GM06990 (cell line): ENCODE measurements at regions not wholly inside any gene's neighbourhood (a gene's known extent, or its start where the extent isn't known, plus 50 kb on each side); places are given as distances from the start of the nearest gene placed in this dataset.

Experiments used
- DNase-seq: peaks from one replicate; pipeline ENCODE4 v3.0.0-alpha.2; 2011; ENCODE audit not compliant: insufficient read length; ENCODE audit errors: extremely low read depth
- H3K27me3 ChIP-seq: replicated peaks from 2 replicates; pipeline ENCODE4 v1.6.0; 2011; ENCODE audit warnings: low read length; ENCODE audit not compliant: control insufficient read depth, insufficient read depth
- H3K36me3 ChIP-seq: 2 replicates; pipeline ENCODE4 v1.5.1; 2011; ENCODE audit warnings: low read length; ENCODE audit not compliant: control insufficient read depth, insufficient read depth
- H3K4me3 ChIP-seq: replicated peaks from 2 replicates; pipeline ENCODE4 v1.5.1; 2011; ENCODE audit warnings: low read depth, mild to moderate bottlenecking, control low read depth, low read length
- CTCF ChIP-seq: IDR thresholded peaks from 2 replicates; pipeline ENCODE4 v1.5.1; 2011; ENCODE audit warnings: low read length, control low read depth, mild to moderate bottlenecking, inconsistent platforms; ENCODE audit not compliant: insufficient read depth, poor library complexity, severe bottlenecking

DNA sequence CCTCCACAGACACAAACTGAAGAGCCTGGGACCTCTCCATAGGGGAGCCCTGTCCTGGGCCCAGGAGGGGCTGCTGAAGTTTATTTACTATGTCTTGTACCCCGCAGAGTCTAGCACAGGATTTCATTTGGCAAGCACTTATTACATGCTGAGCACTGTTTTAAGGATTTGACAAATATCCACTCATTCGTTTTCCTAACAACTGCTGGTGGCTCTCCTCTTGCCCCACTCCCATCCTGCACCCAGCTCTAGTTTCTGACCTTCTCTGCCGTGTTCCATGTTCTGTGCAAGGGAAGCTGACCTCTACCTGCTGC lies 127.0 kb upstream of the MAFB start:
- H3K36me3 ChIP-seq: no peaks in the 10 kb centered on the region

GRCh38 chr20:40821429-40821828 lies 132.4 kb upstream of the MAFB start:
- no peak for DNase-seq
- Histone ChIP-seq H3K36me3 (no peaks in the 10 kb centered on the region), H3K4me3 (no peak overlapping the region), H3K27me3 (no peaks in the 10 kb centered on the region)
- no peak for TF ChIP-seq CTCF

More for the DNA sequence above, 127.0 kb upstream of the MAFB start:
- H3K27me3 ChIP-seq: no peaks in the 10 kb centered on the region; the same call in 1 of the 2 replicates
- TF ChIP-seq CTCF: no peak
- no peak for DNase-seq
- no peak overlapping the region for H3K4me3 ChIP-seq

- no peak overlapping the region for H3K4me3 ChIP-seq
- TF ChIP-seq CTCF: no peak
- DNase-seq: no peak
- no peaks in the 10 kb centered on the region; the same call in 1 of the 2 replicates for H3K27me3 ChIP-seq
- H3K36me3 ChIP-seq: no peaks in the 10 kb centered on the region
Measured at GRCh38 chr20:40826699-40827098, 137.7 kb upstream of the MAFB start.

DNA sequence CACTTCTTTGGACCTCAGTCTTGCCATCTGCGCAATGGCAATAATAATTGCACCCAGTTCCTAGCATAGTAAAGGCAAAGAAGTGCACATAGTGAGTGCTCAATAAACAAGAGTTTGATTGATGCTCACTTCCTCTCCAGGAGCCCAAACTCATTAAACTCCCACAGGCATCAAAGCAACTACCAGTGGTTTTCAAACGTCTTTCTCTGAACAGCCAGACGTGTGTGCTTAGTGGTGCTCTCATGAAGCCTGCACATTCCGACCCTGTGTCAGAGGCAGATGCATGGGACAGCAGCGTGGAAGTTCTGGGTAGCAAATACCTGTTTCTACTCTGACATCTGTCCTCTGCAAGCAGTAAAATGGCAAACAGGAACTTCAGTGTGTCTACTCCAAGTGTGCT lies 146.3 kb upstream of the MAFB start:
- H3K27me3 ChIP-seq: no peaks in the 10 kb centered on the region; the same call in 1 of the 2 replicates

GRCh38 chr20:40838509-40838908 lies 149.5 kb upstream of the MAFB start:
- TF ChIP-seq CTCF: no peak
- no peaks in the 10 kb centered on the region for H3K27me3 ChIP-seq

More for the DNA sequence above, 146.3 kb upstream of the MAFB start:
- DNase-seq: no peak
- Histone ChIP-seq H3K36me3 (no peaks in the 10 kb centered on the region), H3K4me3 (no peak overlapping the region)
- no peak for TF ChIP-seq CTCF

DNA sequence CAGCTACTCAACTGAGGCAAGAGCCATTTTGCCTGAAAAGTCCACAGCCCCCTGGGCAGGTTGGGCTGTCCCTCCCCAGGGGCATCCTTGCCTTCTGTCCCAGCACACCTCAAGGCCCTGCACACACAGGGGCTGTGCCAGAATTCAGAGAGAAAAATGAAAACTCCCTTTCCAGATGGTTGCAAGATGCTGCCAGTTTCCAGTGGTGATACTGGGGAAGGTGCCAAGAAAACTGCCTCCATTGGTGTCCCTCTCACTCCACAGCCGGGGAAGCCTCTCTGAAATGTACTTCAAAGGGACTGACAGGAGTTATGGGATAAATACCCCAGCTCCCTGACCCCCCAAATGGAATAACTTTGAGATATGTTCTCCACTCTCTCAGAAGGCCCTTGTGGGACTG lies 154.2 kb upstream of the MAFB start:
- no peaks in the 10 kb centered on the region; the same call in 1 of the 2 replicates for H3K27me3 ChIP-seq
- no peak for DNase-seq
- H3K36me3 ChIP-seq: no peaks in the 10 kb centered on the region
- H3K4me3 ChIP-seq: no peak overlapping the region
- no peak for TF ChIP-seq CTCF

More at GRCh38 chr20:40838509-40838908, 149.5 kb upstream of the MAFB start:
- no peak overlapping the region for H3K4me3 ChIP-seq
- DNase-seq: no peak
- H3K36me3 ChIP-seq: no peaks in the 10 kb centered on the region
